Activated naive CD8-positive, alpha-beta T cell treated with anti-CD3 and anti-CD28 coated beads, Interleukin-2, amount 50 U/mL, for 16 hours (primary cell): ENCODE measurements at regions not wholly inside any gene's neighbourhood (a gene's known extent, or its start where the extent isn't known, plus 50 kb on each side); places are given as distances from the start of the nearest gene placed in this dataset.
"Not testable (repeated sequence)": the region's sequence is repeated elsewhere in the genome, so short reads cannot be mapped to it uniquely, and the experiment has no call there.

ENCODE experiments used
- DNase-seq: peaks from one replicate; pipeline ENCODE4 v3.0.0-alpha.2; 2020; ENCODE audit warnings: low read depth, low spot score

- DNase-seq = no peak
Observed at GRCh38 chr4:12375805-12376204, 947.1 kb upstream of the HS3ST1 start.

- not testable (repeated sequence) for DNase-seq
Observed at GRCh38 chr4:12365869-12366268, 937.2 kb upstream of the HS3ST1 start.

DNA sequence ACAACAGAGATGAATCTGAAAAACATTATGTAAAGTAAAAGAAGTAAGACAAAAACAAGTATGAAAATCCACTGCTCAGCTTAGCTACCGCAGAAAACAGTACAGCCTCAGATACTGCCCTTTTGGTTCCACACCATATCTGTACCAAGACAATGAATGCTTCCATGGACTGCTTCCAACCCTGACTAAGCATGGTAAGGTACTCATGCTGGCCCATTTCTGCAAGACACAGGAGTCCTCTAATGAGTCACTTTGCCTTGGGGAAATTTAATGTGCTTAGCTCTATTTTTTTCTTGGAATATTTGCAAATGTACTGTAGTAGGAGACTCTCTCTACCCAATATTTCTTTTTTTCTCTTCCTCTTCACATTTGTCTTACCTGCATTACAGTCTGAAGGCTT is 931.7 kb upstream of the HS3ST1 start:
- DNase-seq = no peak

GRCh38 chr4:12359420-12359819 is 930.7 kb upstream of the HS3ST1 start:
- DNase-seq = no peak

GRCh38 chr4:12333083-12333482 is 904.4 kb upstream of the HS3ST1 start:
- DNase-seq = not testable (repeated sequence)

DNA sequence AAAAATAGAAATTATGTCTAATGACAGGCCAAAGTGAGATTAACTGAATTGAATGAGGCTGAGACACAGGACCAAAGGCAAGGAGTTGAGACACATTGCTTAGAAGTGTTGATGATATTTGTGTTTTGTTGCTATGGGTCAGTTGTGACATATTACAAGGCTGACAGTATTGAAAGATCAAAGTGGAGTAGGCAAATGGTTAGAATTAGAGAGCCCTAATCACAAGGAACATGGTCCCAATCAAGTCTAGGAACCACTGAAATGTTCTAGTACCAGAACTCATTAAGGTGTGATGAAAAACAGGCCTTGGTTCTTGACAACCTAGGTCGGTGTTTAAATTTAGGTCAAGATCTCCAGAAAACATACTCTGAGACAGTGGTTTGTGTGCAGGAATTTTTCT is 896.3 kb upstream of the HS3ST1 start:
- DNase-seq = no peak

DNA sequence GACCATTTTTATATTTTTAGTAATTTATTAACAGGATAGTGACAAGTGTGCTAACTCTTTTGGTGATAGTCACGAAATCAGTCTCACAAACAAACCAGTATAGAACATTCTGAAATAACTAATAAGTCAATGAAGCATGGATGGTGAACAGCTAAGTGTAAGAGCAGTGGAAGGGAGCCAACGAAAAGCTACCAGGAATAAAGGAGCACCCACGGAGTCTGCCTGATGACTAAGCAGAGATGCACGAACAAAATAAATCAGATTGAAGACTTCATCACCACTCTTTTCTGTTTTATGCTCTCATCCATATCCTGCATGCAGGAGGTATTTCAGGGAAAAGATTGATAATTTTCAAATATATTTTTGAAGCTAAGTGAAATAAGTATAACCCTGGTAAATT is 891.1 kb upstream of the HS3ST1 start:
- DNase-seq = no peak

- no peak for DNase-seq
Observed at GRCh38 chr4:12304905-12305304, 876.2 kb upstream of the HS3ST1 start.

DNA sequence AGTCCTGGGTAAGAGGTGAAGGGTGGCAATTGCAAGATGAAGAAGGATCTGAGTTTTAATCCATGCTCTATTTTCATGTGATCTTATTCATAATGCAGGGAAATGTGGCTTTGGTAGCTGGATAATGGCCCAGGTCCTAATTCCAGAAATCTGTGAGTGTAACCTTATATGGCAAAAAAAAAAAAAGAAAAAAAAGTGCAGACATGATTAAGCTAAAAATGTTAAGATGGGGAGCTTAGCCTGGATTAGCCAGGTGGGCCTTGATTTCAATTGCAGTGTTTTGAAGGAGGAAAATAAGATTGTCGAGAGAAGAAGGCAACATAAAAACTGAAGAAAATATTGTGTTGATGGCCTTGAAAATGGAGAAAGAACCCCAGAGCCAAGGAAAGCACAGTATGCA is 867.7 kb upstream of the HS3ST1 start:
- no peak for DNase-seq

- no peak for DNase-seq
Observed at GRCh38 chr4:12293906-12294525, 865.3 kb upstream of the HS3ST1 start.

- no peak for DNase-seq
Observed at GRCh38 chr4:12286351-12286750, 857.7 kb upstream of the HS3ST1 start.

- DNase-seq = no peak
Observed at GRCh38 chr4:12270546-12270945, 841.9 kb upstream of the HS3ST1 start.

GRCh38 chr4:12265554-12265953 is 836.9 kb upstream of the HS3ST1 start:
- DNase-seq = no peak

- no peak for DNase-seq
Observed at GRCh38 chr4:12260453-12260852, 831.8 kb upstream of the HS3ST1 start.

GRCh38 chr4:12244973-12245372 is 816.3 kb upstream of the HS3ST1 start:
- no peak for DNase-seq

DNA sequence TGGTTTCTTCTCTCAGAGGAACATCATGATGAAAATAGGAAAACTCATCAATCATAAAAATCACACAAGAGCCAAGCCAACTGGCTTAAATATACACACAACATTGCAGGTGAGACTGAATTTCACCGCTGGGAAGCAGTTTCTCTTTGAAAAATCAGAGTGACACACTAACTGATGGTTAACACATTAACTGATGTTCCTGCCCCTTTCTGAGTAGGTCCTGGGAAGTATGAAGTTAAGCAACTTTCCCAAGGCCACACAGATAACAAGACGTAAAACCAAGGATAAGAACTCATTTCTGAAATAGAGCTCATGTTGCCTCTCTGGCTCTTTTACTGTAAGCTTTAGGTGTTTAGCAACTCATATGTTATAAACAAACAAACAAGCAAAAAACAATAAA is 813.7 kb upstream of the HS3ST1 start:
- DNase-seq = no peak

- DNase-seq = no peak
Observed at GRCh38 chr4:12239897-12240636, 811.4 kb upstream of the HS3ST1 start.

- no peak for DNase-seq
Observed at GRCh38 chr4:12231098-12231497, 802.4 kb upstream of the HS3ST1 start.

DNA sequence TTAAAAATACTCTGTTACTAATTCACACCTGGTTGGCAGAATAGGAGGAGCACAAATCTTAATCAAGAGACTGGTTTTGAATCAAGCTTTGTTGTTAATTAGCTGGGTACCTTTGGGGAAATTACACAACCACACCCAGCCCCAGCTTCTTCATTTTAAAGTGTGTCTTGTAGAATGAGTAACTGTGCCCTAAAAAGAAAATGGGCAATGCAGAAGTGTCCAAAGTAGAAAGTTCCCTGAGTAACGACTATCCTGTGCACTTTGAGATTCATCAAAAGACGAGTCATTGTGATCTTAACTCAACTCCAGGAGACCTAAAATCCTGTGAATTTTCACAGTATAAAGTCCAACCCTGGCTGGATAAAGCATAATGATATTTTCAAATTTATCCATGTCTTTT is 792.3 kb upstream of the HS3ST1 start:
- no peak for DNase-seq

GRCh38 chr4:12211636-12212035 is 782.9 kb upstream of the HS3ST1 start:
- DNase-seq = no peak

- DNase-seq = no peak
Observed at GRCh38 chr4:12207396-12207795, 778.7 kb upstream of the HS3ST1 start.

DNA sequence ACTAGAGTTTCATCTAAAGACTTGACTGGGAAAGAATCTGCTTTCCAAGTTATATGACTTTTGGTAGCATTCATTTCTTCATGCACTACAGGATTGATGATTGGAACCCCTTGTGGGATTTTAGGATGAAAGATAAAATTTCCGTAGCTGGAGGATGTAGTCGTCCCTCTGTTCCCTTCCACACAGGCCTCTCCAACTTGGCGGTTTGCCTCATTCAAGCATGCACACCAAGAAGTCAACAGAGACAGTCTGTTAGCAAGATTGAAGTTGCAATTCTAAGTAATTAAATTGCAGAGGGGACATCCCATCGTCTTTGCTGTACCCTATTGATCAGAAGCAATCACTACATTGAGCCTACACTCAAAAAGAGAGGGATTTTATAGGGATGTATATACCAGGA is 777.4 kb upstream of the HS3ST1 start:
- no peak for DNase-seq

DNA sequence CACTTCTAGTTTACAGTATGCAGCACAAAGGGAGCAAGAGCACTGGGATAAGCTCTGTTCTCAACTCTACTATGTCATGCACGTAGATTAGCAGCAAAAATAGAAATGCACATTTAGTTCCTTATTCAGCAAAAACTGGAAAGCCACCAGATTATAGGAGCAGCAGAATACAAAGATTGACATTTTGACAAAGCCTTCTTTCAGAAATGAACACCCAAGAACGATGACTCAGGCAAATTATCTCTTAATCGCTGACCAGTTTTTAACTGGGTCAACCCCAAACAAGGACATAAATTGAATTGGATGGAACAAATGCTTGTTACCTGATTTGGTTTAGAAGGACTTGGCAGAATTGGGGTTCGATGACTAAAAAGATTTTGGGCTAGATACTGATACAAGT is 775.3 kb upstream of the HS3ST1 start:
- no peak for DNase-seq

GRCh38 chr4:12200226-12200625 is 771.5 kb upstream of the HS3ST1 start:
- DNase-seq = no peak
